ENCODE measurements at regions not wholly inside any gene's neighbourhood (a gene's known extent, or its start where the extent isn't known, plus 50 kb on each side); places are given as distances from the start of the nearest gene placed in this dataset.
A peak's percentile ranks its signal among the peaks of the same experiment; 100 is the strongest.

DNA sequence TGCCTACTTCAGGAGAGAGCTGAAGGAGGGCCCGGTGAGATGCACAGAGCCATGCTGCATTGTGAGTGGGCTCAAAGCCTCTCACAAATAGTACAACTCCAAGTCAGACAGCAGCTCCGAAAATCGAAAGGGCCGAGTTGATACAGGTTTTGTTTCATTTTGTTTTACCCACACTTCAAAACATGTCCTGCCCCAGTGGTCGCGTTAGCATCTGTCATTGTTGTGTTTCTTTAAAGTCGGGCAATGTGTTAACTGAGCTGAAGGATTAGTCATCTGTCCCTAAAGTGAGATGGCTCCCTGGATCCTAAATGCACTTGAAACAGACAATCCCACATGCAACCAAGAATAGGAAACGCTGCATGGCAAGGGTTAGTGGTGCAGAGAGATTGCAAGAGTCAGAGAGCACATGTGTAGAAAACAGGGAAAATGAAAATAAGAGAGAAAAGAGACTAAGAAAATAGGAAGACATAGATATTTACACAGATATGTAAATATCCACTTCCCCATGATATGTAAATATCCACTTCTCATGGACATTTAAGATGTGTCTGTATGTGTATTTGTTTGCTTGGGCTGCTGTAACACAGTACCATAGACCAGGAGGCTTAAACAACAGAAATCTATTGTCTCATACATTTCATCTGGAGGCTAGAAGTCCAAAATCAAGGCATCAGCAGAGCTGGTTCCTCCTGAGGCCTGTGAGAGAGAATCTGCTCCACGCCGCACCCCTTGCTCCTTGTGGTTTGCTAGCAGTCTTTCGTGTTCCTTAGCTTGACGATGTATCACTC lies 131.4 kb upstream of the RAB4A start:
- TF ChIP-seq, protein P1, sequence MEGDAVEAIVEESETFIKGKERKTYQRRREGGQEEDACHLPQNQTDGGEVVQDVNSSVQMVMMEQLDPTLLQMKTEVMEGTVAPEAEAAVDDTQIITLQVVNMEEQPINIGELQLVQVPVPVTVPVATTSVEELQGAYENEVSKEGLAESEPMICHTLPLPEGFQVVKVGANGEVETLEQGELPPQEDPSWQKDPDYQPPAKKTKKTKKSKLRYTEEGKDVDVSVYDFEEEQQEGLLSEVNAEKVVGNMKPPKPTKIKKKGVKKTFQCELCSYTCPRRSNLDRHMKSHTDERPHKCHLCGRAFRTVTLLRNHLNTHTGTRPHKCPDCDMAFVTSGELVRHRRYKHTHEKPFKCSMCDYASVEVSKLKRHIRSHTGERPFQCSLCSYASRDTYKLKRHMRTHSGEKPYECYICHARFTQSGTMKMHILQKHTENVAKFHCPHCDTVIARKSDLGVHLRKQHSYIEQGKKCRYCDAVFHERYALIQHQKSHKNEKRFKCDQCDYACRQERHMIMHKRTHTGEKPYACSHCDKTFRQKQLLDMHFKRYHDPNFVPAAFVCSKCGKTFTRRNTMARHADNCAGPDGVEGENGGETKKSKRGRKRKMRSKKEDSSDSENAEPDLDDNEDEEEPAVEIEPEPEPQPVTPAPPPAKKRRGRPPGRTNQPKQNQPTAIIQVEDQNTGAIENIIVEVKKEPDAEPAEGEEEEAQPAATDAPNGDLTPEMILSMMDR (IDR thresholded peaks at IDR 0.05): no peak
- intact Hi-C loops (cut with micrococcal nuclease): no loop called here
- H3K36me3 Mint-ChIP-seq: peaks cover 10% of the 10 kb centered on the region
- Histone ChIP-seq H3K27me3 (ENCODE audit: control insufficient read depth, insufficient read depth, low read length) (no peaks in the 10 kb centered on the region), H3K4me3 (ENCODE audit: low read length) (no peak overlapping the region), H3K27ac (ENCODE audit: low read length) (no peak overlapping the region), H3K36me3 (ENCODE audit: control insufficient read depth, insufficient read depth, low read length) (no peaks in the 10 kb centered on the region), H3K9me3 (ENCODE audit: control insufficient read depth, insufficient read depth, low read length) (peaks cover 12% of the 10 kb centered on the region), H3K4me1 (ENCODE audit: control insufficient read depth, insufficient read depth, low read length) (no peaks in the 10 kb centered on the region)
- H3K27me3 Mint-ChIP-seq (ENCODE audit: low read depth in 2 of 2): peaks cover 6 to 9% of the 10 kb centered on the region in 2 donors
- ATAC-seq: no peak
- H3K27ac Mint-ChIP-seq: no peak overlapping the region
- H3K9me3 Mint-ChIP-seq: no peaks in the 10 kb centered on the region
- 66% methylated on average over 11 of the region's 12 CpGs for WGBS (ENCODE audit: insufficient coverage)
- no peaks in the 10 kb centered on the region for H3K4me1 Mint-ChIP-seq
- peak in 1 of 2 donors; percentile 39 for DNase-seq
- no peak overlapping the region for H3K4me3 Mint-ChIP-seq

DNA sequence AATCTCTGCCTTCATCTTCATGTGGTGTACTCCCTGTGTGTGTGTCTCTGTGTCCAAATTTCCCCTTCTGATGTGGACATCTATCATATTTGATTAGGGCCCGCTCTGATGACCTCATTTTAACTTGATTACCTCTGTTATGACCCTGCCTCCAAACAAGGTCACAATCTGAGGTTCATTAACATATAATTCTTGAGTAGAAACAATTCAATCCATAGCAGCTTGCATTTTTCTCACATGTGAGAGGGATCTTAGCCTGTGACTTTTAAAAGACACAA lies 130.9 kb upstream of the RAB4A start:
- TF ChIP-seq, protein P1 (IDR thresholded peaks at IDR 0.05): no peak
- Histone ChIP-seq H3K36me3 (ENCODE audit: control insufficient read depth, insufficient read depth, low read length) (no peaks in the 10 kb centered on the region), H3K4me3 (ENCODE audit: low read length) (no peak overlapping the region), H3K4me1 (ENCODE audit: control insufficient read depth, insufficient read depth, low read length) (no peaks in the 10 kb centered on the region), H3K27ac (ENCODE audit: low read length) (no peak overlapping the region), H3K9me3 (ENCODE audit: control insufficient read depth, insufficient read depth, low read length) (peaks cover 7% of the 10 kb centered on the region), H3K27me3 (ENCODE audit: control insufficient read depth, insufficient read depth, low read length) (peaks cover 3% of the 10 kb centered on the region)
- H3K36me3 Mint-ChIP-seq: peaks cover 9% of the 10 kb centered on the region
- intact Hi-C loops (cut with micrococcal nuclease): no loop called here
- ATAC-seq: no peak
- H3K27ac Mint-ChIP-seq: no peak overlapping the region
- H3K27me3 Mint-ChIP-seq (ENCODE audit: low read depth in 2 of 2): peaks cover 6 to 9% of the 10 kb centered on the region in 2 donors
- no peaks in the 10 kb centered on the region for H3K9me3 Mint-ChIP-seq
- no peaks in the 10 kb centered on the region for H3K4me1 Mint-ChIP-seq
- 86% methylated on average over 1 of the region's 1 CpG for WGBS (ENCODE audit: insufficient coverage)
- DNase-seq: no peak
- H3K4me3 Mint-ChIP-seq: no peak overlapping the region

DNA sequence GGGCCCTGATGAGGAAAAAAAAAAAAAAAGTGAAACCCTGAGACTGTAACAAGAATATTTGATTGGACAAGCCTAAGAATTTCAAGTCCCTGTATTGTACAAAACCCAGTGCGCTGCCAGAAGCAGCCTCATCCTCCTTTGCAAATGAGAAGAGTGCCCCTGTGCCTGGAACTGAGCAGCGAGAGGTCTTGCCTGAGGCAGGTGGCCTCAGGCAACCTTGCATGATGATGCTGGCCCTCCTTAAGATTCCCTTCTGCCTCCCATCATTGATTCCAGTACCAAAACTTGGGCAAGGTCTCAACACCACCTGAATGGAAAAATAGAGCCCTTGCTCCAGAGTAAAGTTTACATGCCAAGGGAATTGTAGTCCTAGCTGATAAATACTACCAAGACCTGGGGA lies 129.6 kb upstream of the RAB4A start:
- H3K36me3 Mint-ChIP-seq: no peaks in the 10 kb centered on the region
- 96% methylated on average over 2 of the region's 2 CpGs for WGBS (ENCODE audit: insufficient coverage)
- H3K27me3 Mint-ChIP-seq (ENCODE audit: low read depth in 2 of 2): peaks cover 12 to 21% of the 10 kb centered on the region in 2 donors
- no peaks in the 10 kb centered on the region for H3K4me1 ChIP-seq (ENCODE audit: control insufficient read depth, insufficient read depth, low read length)
- peaks cover 10% of the 10 kb centered on the region for H3K27me3 ChIP-seq (ENCODE audit: control insufficient read depth, insufficient read depth, low read length)
- H3K4me3 Mint-ChIP-seq: no peak overlapping the region
- TF ChIP-seq, protein P1 (IDR thresholded peaks at IDR 0.05): no peak
- no peak overlapping the region for H3K27ac ChIP-seq (ENCODE audit: low read length)
- intact Hi-C loops (cut with micrococcal nuclease): no loop called here
- no peaks in the 10 kb centered on the region for H3K4me1 Mint-ChIP-seq
- H3K36me3 ChIP-seq (ENCODE audit: control insufficient read depth, insufficient read depth, low read length): no peaks in the 10 kb centered on the region
- DNase-seq (no peak), ATAC-seq (no peak)
- H3K9me3 Mint-ChIP-seq: no peaks in the 10 kb centered on the region
- H3K9me3 ChIP-seq (ENCODE audit: control insufficient read depth, insufficient read depth, low read length): no peaks in the 10 kb centered on the region
- no peak overlapping the region for H3K4me3 ChIP-seq (ENCODE audit: low read length)
- no peak overlapping the region for H3K27ac Mint-ChIP-seq
